Neural progenitor cell (in vitro differentiated cells): ENCODE measurements at regions not wholly inside any gene's neighbourhood (a gene's known extent, or its start where the extent isn't known, plus 50 kb on each side); places are given as distances from the start of the nearest gene placed in this dataset.
A peak's percentile ranks its signal among the peaks of the same experiment; 100 is the strongest.
"Not testable (repeated sequence)": the region's sequence is repeated elsewhere in the genome, so short reads cannot be mapped to it uniquely, and the experiment has no call there.

Source experiments
- DNase-seq: peaks from one replicate; pipeline ENCODE4 v3.0.0-alpha.2; 2016; ENCODE audit warnings: low spot score
- H2AFZ ChIP-seq: fragments of 200-600 bp; sonication (generic); replicated peaks from 2 replicates; pipeline ENCODE4 v1.6.1; 2016; ENCODE audit warnings: antibody characterized with exemption
- H3F3A ChIP-seq: fragments of 200-600 bp; sonication (generic); 2 replicates; pipeline ENCODE4 v1.6.1; 2016; ENCODE audit warnings: antibody characterized with exemption, low read depth
- H3K27ac ChIP-seq: fragments of 200-600 bp; sonication (generic); 2 replicates; pipeline ENCODE4 v1.5.1; 2016; ENCODE audit warnings: mild to moderate bottlenecking
- H3K27me3 ChIP-seq: fragments of 200-600 bp; sonication (generic); 2 replicates; pipeline ENCODE4 v1.6.1; 2016; ENCODE audit warnings: mild to moderate bottlenecking, moderate library complexity
- H3K36me3 ChIP-seq: fragments of 200-600 bp; sonication (generic); 2 replicates; pipeline ENCODE4 v1.5.1; 2016
- H3K4me1 ChIP-seq: fragments of 200-600 bp; sonication (generic); 2 replicates; pipeline ENCODE4 v1.6.1; 2016; ENCODE audit warnings: mixed run types
- H3K4me2 ChIP-seq: fragments of 200-600 bp; sonication (generic); 2 replicates; pipeline ENCODE4 v1.6.1; 2016
- H3K4me3 ChIP-seq: fragments of 200-600 bp; sonication (generic); 2 replicates; pipeline ENCODE4 v1.5.1; 2016
- H3K79me2 ChIP-seq: fragments of 200-600 bp; sonication (generic); 2 replicates; pipeline ENCODE4 v1.6.1; 2016; ENCODE audit warnings: low read depth
- H3K9ac ChIP-seq: fragments of 200-600 bp; sonication (generic); 2 replicates; pipeline ENCODE4 v1.6.1; 2016
- H3K9me3 ChIP-seq: fragments of 200-600 bp; sonication (generic); 2 replicates; pipeline ENCODE4 v1.5.1; 2016; ENCODE audit warnings: low read depth
- H4K20me1 ChIP-seq: fragments of 200-600 bp; sonication (generic); 2 replicates; pipeline ENCODE4 v1.6.1; 2016; ENCODE audit warnings: low read depth
- H3K27ac Mint-ChIP-seq: 3 replicates; pipeline ENCODE4 v1.8.0; 2021; ENCODE audit warnings: mixed read lengths
- H3K27me3 Mint-ChIP-seq: 2 replicates; pipeline ENCODE4 v1.8.0; 2022; ENCODE audit warnings: low read depth, mild to moderate bottlenecking, inconsistent platforms, moderate library complexity, mixed read lengths; ENCODE audit not compliant: insufficient read depth
- H3K36me3 Mint-ChIP-seq: 3 replicates; pipeline ENCODE4 v1.8.0; 2021; ENCODE audit warnings: mixed read lengths
- H3K4me1 Mint-ChIP-seq: 3 replicates; pipeline ENCODE4 v1.8.0; 2021; ENCODE audit warnings: mixed read lengths
- H3K4me3 Mint-ChIP-seq: 3 replicates; pipeline ENCODE4 v1.8.0; 2021; ENCODE audit warnings: mild to moderate bottlenecking, moderate library complexity, mixed read lengths
- H3K9me3 Mint-ChIP-seq: 3 replicates; pipeline ENCODE4 v1.8.0; 2020; ENCODE audit warnings: mixed read lengths
- EZH2 ChIP-seq: fragments of 200-600 bp; sonication (generic); IDR thresholded peaks from 2 replicates; pipeline ENCODE4 v1.6.1; 2017; ENCODE audit warnings: antibody characterized with exemption, mild to moderate bottlenecking, moderate library complexity
- EZH2phosphoT487 ChIP-seq: fragments of 200-600 bp; sonication (generic); IDR thresholded peaks from 2 replicates; pipeline ENCODE4 v1.6.1; 2017; ENCODE audit warnings: antibody characterized with exemption
- TF ChIP-seq, protein P1 (sequence below): fragments of 200-600 bp; sonication (generic); IDR thresholded peaks from 2 replicates; pipeline ENCODE4 v1.5.1; 2017; ENCODE audit warnings: antibody characterized with exemption, mild to moderate bottlenecking

DNA sequence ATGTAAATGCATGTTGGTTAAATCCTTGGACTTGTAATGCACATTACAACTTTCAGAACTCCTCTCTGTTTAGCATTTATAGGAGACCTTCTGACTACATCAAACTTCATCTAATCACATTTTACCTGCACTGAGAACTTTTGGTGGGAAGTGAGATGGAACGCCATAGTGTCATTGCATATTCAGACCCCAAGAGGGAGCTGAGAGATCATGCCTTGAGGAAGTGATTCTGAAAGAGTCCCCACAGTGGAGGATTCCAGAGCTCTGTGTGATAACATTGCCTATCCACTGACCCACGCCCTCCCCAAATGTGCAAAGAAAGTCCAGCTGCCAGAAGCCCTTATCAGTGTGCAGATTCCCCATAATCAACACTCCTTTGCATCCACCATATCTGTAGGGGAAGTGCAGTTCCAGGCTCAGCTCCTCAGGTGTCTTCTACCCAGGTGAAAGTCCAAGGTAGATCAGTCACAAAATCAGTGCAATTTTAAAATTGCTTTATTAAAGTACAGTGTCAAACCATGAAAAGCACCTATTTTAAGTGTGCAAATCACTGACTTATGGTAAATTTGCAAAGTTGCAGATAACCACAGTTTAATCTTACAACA is 212.4 kb downstream of the RPIA start:
- no peaks in the 10 kb centered on the region for H3K27me3 Mint-ChIP-seq
- no peak for TF ChIP-seq EZH2phosphoT487
- TF ChIP-seq, protein P1, sequence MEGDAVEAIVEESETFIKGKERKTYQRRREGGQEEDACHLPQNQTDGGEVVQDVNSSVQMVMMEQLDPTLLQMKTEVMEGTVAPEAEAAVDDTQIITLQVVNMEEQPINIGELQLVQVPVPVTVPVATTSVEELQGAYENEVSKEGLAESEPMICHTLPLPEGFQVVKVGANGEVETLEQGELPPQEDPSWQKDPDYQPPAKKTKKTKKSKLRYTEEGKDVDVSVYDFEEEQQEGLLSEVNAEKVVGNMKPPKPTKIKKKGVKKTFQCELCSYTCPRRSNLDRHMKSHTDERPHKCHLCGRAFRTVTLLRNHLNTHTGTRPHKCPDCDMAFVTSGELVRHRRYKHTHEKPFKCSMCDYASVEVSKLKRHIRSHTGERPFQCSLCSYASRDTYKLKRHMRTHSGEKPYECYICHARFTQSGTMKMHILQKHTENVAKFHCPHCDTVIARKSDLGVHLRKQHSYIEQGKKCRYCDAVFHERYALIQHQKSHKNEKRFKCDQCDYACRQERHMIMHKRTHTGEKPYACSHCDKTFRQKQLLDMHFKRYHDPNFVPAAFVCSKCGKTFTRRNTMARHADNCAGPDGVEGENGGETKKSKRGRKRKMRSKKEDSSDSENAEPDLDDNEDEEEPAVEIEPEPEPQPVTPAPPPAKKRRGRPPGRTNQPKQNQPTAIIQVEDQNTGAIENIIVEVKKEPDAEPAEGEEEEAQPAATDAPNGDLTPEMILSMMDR: peak; percentile 12
- Histone ChIP-seq H3K27ac (no peak overlapping the region), H3K4me1 (no peaks in the 10 kb centered on the region), H3K4me3 (no peak overlapping the region), H3K9me3 (peaks cover 62% of the 10 kb centered on the region), H4K20me1 (no peaks in the 10 kb centered on the region), H3K9ac (no peak overlapping the region), H3K79me2 (no peaks in the 10 kb centered on the region), H2AFZ (no peak overlapping the region), H3K27me3 (no peaks in the 10 kb centered on the region), H3K4me2 (no peak overlapping the region), H3F3A (no peaks in the 10 kb centered on the region), H3K36me3 (no peaks in the 10 kb centered on the region)
- H3K9me3 Mint-ChIP-seq: no peaks in the 10 kb centered on the region
- no peak for DNase-seq
- H3K4me3 Mint-ChIP-seq: no peak overlapping the region
- H3K36me3 Mint-ChIP-seq: no peaks in the 10 kb centered on the region
- H3K4me1 Mint-ChIP-seq: no peaks in the 10 kb centered on the region
- H3K27ac Mint-ChIP-seq: no peak overlapping the region

DNA sequence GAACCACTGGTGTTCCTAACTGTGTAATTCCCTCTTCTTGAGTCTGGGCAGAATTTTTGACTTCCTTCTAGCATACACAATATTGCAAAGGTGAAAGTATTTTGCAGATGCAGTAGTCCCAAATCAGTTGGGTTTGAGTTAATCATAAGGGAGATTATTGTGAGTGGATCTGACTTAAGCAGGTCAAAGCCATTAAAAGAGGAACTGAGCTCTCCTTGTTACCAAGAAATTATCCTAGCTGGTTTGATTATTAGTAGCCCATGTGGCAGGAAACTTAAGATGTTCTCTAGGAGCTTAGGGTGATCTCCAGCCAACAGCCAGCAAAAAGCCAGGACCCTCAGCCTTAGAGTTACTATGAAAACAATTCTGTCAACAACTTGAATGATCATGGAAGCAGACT is 221.8 kb downstream of the RPIA start:
- no peaks in the 10 kb centered on the region for H3K27me3 Mint-ChIP-seq
- H3K4me3 Mint-ChIP-seq: no peak overlapping the region
- H3K4me2 ChIP-seq: no peak overlapping the region
- no peaks in the 10 kb centered on the region for H3F3A ChIP-seq
- H3K79me2 ChIP-seq: no peaks in the 10 kb centered on the region
- H3K9ac ChIP-seq: no peak overlapping the region
- H3K36me3 Mint-ChIP-seq: no peaks in the 10 kb centered on the region
- H3K27ac Mint-ChIP-seq: no peak overlapping the region
- no peaks in the 10 kb centered on the region for H3K4me1 Mint-ChIP-seq
- H3K27ac ChIP-seq: no peak overlapping the region
- DNase-seq: no peak
- TF ChIP-seq EZH2phosphoT487 (no peak), EZH2 (no peak)
- TF ChIP-seq, protein P1: no peak
- no peak overlapping the region for H3K4me3 ChIP-seq
- H4K20me1 ChIP-seq: no peaks in the 10 kb centered on the region
- no peaks in the 10 kb centered on the region for H3K27me3 ChIP-seq
- no peaks in the 10 kb centered on the region for H3K9me3 Mint-ChIP-seq
- no peaks in the 10 kb centered on the region for H3K36me3 ChIP-seq
- H3K9me3 ChIP-seq: peaks cover 37% of the 10 kb centered on the region
- H3K4me1 ChIP-seq: no peaks in the 10 kb centered on the region
- no peak overlapping the region for H2AFZ ChIP-seq

DNA sequence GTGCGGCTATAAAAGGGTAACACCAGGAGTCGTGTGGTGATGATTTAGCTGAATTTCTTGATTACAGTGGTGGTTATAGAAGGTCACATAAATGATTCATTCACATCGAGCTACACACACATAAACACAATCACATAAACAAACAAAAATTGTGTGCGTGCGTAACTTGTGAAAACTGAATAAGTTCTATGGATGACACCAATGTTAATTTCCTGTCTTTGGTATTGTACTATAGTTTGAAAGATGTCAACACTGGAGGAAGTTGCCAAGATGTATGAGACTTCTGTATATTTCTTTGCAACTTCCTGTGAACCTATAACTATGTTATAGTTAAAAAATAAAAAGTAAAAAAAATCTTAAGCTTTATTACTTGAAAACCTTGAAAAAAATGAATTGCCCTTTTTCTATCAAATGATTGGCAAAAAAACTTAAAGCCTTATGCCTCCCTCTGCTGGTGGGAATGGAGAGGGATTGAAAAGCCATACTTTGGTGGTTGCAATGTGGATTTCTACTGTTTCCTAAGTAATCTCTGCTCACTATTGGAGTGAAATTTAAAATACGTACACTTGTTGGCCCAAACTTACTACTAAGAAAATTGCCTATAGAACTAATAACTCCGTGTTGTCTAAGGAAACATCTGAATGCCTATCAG is 227.7 kb downstream of the RPIA start:
- Histone ChIP-seq H3K36me3 (no peaks in the 10 kb centered on the region), H3K4me2 (no peak overlapping the region), H3K27me3 (no peaks in the 10 kb centered on the region), H3F3A (no peaks in the 10 kb centered on the region), H4K20me1 (no peaks in the 10 kb centered on the region), H3K9ac (no peak overlapping the region), H3K4me1 (no peaks in the 10 kb centered on the region), H3K27ac (no peak overlapping the region), H2AFZ (no peak overlapping the region), H3K79me2 (no peaks in the 10 kb centered on the region), H3K4me3 (no peak overlapping the region), H3K9me3 (peaks cover 35% of the 10 kb centered on the region)
- Mint-ChIP-seq H3K9me3 (peaks cover 3% of the 10 kb centered on the region), H3K36me3 (no peaks in the 10 kb centered on the region), H3K4me3 (no peak overlapping the region), H3K4me1 (no peaks in the 10 kb centered on the region), H3K27ac (no peak overlapping the region), H3K27me3 (no peaks in the 10 kb centered on the region)
- DNase-seq: no peak
- TF ChIP-seq, protein P1: no peak
- no peak for TF ChIP-seq EZH2phosphoT487
- TF ChIP-seq EZH2: no peak

DNA sequence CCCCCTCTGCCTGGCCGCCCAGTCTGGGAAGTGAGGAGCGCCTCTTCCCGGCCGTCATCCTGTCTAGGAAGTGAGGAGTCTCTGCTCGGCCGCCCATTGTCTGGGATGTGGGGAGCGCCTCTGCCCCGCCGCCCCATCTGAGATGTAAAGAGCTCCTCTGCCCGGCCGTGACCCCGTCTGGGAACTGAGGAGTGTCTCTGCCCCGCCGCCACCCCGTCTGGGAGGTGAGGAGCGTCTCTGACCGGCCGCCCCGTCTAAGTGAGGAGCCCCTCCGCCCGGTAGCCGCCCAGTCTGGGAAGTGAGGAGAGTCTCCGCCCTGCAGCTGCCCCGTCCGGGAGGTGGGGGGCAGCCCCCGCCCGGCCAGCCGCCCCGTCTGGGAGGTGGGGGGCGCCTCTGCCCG is 228.9 kb downstream of the RPIA start:
- not testable (repeated sequence) for H4K20me1 ChIP-seq, H3K27ac Mint-ChIP-seq, H3K9ac ChIP-seq, H3K36me3 ChIP-seq, H3K27me3 ChIP-seq, H3K27ac ChIP-seq, H3F3A ChIP-seq, H3K4me1 Mint-ChIP-seq, H3K36me3 Mint-ChIP-seq, H3K4me3 ChIP-seq, DNase-seq, H3K4me2 ChIP-seq, H2AFZ ChIP-seq, H3K9me3 Mint-ChIP-seq, H3K4me3 Mint-ChIP-seq, H3K4me1 ChIP-seq, H3K79me2 ChIP-seq, H3K27me3 Mint-ChIP-seq
- H3K9me3 ChIP-seq: peaks cover 41% of the 10 kb centered on the region
